Globus pallidus (tissue), 1 donor: ENCODE measurements at regions not wholly inside any gene's neighbourhood (a gene's known extent, or its start where the extent isn't known, plus 50 kb on each side); places are given as distances from the start of the nearest gene placed in this dataset.
A peak's percentile ranks its signal among the peaks of the same experiment; 100 is the strongest.
"Not testable (repeated sequence)": the region's sequence is repeated elsewhere in the genome, so short reads cannot be mapped to it uniquely, and the experiment has no call there.

Source experiments
- DNase-seq: peaks from one replicate; pipeline ENCODE4 v3.0.0-alpha.2; 2015; ENCODE audit warnings: low spot score

DNA sequence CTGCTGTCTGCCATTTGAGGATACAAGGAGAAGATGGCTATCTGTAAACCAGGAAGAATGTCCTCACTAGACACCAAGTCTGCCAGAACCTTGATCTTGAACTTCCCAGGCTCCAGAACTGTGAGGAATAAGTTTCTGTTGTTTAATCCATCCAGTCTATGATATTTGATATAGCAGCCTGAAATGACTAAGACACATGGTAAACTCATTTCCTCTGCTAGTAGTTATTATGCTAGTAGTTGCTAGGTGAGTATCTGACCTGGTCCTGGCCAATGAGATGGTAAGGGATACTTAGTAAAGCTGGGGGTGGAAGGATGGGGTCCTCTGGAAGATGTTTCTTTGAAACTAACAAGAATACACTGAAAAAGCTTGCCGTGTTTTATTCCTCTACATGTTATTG, 280.7 kb upstream of the ARHGEF26 start:
- no peak for DNase-seq

DNA sequence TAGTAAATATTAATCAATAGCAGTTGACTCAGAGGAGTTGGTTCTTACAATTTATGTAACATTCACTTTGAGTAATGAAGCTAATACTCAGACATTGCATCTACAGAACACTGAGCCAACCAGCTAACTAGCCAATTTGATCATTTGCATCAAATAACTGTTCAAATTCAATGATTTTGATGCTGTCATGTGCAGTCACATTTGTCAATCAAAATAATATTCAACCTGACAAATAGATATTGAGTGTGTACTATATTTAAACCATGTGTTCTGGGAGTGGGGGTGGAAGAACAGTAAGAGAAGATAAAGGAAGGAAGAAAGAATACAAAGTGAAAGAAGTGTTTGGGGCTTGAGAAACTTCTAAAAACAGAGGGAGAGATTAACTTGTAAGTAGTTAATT, 277.2 kb upstream of the ARHGEF26 start:
- no peak for DNase-seq

DNA sequence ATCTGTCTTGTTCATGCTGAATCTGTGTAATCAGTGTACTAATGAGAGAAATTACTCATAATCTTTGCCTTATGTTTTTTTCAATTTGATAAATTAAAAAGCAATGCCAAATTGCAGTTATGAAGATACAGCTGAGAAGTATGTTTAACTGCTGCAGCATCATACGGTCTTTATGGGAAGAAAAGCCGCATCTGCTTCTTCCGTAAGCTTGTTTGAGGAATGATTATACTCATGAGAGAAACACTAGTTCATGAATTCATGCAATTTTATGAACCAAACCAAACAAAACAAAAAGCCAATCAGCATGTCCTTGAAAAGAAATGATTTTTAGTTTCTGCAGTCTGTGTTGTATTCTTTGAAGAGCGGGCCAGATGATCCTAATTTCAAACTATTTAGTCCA, 275.9 kb upstream of the ARHGEF26 start:
- DNase-seq = no peak

DNA sequence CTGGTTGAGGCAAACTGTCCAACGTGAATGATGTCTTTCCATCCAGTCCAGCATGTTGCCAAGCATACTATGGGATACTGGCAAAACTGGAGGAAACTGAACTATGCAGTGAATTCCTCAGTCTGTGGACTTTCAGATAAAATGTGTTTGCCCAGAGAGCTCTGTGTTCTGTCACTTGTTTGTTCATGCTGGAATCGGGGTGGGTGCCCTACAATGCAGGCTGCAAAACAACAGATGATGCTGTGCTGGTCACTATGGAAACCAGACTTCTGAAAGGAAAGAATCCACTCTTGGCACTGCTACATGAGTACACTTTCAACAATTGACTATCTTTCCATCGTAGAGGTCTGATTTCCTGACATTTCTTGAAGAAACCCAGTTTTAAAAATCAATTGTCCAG, 272.5 kb upstream of the ARHGEF26 start:
- DNase-seq = peak; percentile 7

DNA sequence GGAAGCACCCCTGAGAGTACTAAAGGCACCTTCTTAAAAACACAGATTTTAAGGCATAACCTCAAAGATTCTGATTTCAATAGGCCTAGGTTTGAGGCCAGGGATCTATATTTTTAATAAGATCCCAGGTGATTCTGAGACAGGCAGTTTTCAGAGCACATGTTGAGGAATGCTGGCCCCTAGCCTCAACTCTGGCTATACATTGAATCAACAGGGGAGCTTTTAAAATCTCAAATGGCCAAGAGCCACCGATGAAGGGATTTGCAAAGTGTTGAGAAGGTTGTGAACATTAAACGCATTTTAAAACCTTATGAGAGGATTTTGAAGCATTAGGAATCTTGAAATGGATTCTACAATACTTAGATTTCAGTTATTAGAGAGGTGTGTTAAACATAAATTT, 268.8 kb upstream of the ARHGEF26 start:
- DNase-seq = no peak

DNA sequence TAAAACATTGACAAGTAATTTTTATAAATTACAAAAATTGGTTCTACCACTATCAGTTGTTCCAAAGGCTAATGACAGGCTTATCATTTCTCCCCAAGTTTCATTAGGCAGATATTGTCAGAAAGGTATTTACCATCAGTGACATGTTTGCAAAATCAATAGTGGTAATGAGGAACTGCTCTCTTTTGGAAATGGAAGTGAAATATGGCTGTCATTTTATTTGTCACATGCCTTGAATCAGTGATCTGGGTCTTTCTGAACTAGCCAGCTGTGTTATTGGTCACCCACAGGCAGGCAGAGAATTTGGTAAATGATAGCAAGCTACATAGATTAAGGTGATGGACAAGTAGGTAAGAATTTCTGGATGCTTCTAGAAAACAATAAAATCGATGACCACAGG, 268.0 kb upstream of the ARHGEF26 start:
- no peak for DNase-seq

DNA sequence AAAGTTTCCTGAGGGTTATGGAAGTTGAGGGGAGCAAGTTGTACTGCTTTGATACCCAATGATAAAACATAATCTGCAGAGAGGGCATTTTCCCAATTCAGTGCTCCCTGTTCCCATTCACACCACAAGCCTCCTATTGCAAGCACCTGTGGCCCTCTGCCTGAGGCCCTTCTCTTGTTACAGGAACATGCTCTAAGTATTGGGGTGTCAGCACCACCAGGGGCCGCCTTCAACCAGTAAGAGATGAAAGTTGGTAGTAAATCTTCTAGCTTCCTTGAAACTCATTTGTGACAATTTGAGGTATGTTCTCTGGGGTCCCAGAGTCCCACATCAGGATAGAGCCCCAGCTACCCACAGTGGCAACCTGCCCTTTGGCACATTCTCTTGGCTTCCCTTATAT, 265.4 kb upstream of the ARHGEF26 start:
- no peak for DNase-seq

DNA sequence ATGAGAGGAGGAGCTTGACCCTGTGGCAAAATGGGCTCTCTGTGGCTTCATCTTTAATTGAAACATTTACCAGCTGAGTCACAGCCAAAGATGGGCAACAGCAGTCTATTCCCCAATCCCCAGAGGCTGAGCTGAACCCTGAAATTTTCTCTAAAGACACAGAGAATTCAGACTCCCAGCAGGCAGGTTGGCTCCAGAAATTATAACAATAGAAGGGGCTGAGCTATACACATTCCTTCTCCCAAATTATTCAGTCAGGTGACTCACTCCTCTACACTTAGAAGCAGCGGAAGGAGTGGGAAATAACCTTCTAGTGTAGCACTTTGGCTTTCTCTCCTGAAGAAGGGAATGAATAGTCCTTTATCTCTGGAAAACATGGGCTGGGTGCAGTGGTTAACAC, 264.3 kb upstream of the ARHGEF26 start:
- DNase-seq = no peak

DNA sequence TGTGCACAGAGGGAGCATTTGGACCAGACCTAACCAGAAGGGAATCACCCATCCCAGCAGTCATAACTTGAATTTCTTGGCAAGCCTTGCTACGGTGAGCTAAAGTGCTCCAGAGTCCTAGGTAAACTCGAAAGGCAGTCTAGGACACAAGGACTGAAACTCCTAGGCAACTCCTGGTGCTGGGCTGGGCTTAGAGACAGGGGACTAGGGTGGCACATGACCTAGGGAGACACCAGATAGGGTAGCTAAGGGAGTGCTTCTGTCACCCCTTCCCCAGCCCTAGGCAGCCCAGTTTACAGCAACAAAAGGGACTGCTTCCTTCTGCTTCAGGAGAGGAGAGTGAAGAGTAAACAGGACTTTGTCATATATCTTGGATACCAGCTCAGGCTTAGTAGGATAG, 256.4 kb upstream of the ARHGEF26 start:
- no peak for DNase-seq

DNA sequence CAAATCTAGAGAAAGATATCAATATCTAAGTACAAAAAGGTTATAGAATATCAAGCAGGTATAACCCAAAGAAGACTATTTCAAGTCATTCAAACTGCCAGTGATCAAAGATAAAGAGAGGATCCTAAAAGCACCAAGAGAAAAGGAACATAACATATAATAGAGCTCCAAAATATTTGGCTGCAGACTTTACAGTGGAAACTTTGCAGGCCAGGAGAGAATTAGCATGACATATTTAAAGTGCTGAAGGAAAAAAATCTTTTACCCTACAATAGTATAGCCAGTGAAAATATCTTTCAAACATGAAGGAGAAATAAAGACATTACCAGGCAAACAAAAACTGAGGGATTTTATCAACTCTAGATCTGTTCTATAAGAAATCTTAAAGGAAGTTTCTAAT, 254.3 kb upstream of the ARHGEF26 start:
- DNase-seq = no peak

DNA sequence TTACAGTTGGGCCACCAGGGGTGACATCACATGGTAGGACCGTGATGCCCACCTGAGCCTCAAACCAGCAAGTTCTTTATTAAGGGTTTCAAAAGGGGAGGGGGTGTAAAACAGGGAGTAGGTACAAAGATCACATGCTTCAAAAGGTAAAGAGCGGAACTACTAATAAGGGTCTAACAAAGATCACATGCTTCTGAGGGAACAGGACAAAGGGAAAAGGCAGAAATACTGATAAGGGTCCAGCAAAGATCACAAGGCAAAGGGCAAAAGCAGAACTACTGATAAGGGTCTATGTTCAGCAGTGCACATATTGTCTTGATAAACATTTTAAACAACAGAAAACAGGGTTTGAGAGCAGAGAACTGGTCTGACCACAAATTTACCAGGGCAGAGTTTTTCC, 246.8 kb upstream of the ARHGEF26 start:
- DNase-seq = not testable (repeated sequence)

DNA sequence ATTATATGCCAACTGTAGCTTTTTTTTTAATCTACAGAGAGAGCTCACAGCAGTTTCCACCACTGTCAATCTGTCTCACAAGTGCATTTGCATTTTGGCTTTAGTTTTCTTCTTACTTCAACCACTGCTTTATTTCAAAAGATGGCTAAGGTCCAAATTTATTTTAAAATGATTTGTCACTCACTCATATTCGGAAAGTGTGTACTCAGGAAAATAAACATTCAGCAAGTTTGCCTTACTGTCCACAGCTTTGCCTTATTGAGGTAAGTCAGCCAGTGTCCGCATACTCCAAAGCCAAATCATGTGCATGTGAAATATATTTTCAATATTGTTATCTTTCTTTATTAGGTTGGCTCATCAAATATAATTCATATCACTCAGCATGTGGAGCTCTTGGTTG, 240.7 kb upstream of the ARHGEF26 start:
- no peak for DNase-seq

DNA sequence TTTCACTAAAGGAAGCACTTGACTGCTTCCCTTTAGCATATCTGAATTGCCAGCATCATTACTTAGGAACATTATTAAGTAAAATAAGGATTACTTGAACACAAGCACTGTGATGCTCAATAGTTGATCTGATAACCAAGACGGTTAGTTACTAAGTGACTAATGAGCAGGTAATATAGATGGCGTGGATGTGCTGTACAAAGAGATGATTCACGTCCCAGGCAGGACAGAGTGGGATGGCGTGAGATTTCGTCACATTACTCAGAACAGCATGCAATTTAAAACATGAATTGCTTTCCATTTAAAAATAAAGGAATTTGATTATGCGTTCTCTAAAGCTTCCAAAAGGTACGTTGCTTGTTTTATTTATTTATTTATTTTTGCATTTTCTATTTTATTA, 240.0 kb upstream of the ARHGEF26 start:
- DNase-seq = no peak

DNA sequence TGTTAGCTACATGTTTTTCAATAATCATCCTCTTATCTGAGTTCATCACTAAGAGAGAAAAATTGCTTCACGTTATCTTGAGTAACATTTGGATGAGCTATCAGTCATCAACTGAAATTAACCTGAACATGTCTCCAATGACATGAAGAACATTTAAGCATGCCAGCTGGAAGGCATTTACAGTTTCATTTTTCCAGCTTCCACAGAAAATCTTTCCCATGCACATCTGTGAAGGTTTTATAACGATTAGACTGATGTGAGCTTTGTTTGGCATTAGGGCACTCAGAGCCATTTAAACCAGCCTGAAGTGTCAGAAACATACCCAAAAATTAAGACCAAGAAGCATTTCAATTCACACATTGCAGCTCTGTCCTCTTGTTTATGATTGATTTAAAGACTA, 235.8 kb upstream of the ARHGEF26 start:
- no peak for DNase-seq

DNA sequence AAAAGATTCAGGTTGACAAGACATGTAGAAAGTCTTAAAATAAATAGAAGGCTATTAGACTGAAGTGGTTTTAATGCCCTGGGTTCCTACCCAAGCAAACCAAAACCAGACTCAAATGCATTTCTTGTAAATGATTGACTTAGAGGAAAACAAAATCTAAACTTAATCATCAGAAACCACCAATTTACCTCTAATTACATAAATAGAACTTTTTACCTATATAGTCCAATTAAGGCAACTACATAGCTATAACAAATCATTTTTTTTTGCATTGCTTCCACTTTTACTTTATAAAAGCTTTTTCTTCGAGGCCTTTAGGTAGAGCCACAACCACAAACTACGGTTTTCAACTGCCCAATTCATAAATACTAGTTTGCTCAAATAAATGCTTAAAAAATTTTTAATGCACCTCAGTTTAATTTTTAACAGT, 231.3 kb upstream of the ARHGEF26 start:
- no peak for DNase-seq

DNA sequence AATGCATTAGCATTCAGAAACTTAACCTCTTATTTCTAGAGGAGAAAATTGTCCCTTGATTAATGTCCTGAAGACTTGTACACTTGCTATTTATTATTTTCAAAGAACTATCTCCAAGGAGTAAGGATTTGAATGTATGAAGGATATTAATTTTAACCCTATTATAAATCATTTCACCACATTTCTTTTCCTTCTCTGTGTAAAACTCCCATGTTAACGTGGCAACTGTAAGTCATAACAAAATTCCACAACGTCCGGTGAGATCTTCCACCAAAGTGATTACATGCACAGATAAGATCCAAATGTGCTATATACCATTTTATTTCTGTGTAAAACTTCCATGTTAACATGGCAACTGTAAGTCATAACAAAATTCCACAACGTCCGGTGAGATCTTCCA, 229.1 kb upstream of the ARHGEF26 start:
- DNase-seq = no peak

DNA sequence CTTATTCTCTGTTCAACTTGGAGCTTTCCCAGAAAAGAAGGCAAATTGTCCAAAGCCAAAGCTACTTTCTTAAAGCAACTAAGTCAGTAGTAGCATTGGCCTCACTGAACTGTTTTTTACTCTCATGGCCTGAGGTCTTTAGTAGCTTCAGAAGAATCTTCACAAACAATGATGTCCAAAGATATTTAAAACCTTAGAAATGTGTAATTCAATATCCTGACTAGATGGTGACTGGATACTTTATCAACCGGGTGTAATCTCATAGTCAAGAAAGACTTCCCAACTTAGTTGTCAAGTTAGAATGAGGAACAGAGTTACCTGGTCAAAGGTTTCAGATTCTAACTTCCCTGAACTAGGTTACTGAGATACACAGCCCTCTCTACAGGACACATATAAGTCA, 226.3 kb upstream of the ARHGEF26 start:
- no peak for DNase-seq

DNA sequence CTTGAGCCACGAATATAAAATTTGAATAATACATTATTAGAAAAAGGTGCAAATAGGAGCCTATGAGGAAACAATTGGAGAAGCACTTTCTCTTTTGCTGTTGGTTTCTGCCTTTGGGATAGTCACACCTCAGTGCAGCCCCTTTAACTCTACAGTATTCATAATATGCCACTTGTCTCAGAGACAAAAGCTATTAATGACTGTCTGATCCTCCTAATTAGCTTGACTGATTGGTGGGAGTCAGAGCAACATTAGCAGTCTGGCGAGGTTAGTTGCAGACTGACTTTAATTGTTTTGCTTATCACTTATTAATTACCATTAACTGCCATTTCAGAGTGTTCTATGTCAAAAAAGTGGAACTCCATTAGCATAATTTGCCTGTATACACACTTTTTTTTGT, 225.0 kb upstream of the ARHGEF26 start:
- DNase-seq = no peak

DNA sequence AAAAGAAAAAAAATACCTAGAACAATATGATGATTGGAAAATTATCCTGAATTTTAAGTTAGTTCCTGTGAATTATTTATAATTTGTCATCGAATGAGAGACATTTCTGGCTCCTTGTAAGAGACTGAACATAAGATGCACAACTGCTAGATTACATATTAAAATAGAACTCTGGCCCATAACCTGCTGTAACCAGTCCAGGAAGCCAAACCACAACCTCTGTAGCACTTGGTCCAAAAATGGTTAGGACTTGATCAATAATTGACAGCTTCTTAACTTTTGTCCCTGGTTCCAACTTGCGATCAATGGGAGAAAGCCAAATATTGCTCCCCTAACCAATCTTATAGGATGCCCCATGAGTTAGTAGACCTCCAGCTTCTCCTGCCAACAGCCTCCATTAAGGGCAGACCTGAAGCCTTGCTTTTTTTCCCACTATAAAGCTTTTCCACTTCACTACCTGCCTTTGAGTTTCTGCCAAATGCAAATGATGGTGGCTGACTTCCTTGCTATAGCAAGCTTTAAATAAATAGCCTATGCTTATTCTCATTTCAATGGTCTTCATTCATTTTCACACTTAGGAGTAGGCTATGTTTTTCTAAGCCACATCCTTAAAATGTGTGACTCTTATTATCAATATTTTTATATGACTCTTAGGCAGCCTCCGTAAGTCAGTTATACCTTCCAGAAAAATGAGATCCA, 224.0 kb upstream of the ARHGEF26 start:
- no peak for DNase-seq

DNA sequence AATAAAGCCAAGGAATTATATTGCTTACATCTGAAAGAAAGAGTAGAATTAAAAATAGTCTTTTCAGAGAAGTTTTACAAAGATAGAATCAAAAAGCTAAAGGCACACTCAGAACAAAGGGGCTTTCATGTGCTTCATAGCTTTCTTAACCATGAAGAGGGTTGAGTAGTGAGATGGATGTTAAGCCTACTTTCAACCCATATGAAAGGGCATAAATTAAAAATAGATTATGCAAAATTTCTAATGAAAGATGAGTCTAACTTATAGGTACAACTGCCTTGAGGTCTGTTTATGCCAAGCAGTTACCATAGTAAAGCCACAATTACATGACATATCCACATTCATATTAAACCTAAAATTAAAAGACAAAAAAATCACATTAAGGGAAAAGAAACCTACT, 223.3 kb upstream of the ARHGEF26 start:
- no peak for DNase-seq

DNA sequence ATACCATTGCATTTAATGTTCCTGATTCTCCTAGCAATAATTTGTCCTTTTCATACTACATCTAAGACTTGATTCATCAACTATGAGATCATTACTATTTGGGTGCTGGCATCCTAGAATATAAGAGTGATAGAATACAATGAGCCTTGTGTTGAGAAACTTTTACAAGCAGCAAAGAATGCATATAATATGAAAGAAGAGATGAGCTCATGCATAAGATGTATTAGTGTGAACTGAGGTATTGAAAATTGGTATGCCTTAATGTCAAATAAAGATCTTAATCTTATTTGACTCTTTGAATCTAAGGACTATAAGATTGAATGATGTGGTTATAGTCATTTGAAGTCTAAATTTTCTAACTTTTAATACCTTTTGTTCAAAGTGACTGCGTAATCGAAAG, 220.0 kb upstream of the ARHGEF26 start:
- no peak for DNase-seq

DNA sequence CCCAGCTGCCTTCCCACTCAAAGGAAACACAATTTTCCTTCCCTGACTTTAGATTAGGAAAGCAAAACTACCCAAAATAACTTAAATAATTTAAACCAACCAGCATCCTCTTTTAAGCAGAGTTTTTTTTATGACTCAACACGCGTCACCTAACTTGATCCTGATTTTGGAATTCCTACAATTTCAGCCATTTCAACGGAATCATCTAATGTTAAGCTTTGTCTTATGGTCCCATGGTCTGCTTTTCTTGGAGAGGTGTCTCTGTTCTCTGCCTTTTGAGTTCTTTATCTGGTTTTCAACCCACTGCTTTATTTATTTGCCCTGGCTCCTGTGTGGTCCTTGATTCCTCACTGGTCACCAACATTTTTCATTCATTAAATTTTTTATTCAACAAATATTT, 219.2 kb upstream of the ARHGEF26 start:
- no peak for DNase-seq

DNA sequence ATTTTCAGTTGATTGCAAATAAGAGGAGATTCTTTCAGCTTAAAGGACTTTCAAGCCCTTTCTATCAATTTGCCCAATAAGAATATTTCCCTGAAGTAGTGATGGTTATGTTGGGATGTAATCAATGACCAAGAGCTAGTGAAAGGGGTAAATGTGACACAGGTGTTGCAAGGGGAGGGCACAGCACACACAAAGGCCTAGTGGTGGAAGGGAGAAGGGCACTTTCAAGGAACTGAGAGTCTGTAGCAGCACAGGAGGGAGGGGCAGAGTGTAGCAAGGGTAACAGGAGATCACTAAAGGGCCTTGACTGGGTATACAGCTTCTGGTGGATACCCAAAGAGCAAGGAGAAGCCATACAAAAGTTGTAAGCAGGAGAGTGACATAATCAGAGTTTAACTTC, 217.8 kb upstream of the ARHGEF26 start:
- DNase-seq = no peak

DNA sequence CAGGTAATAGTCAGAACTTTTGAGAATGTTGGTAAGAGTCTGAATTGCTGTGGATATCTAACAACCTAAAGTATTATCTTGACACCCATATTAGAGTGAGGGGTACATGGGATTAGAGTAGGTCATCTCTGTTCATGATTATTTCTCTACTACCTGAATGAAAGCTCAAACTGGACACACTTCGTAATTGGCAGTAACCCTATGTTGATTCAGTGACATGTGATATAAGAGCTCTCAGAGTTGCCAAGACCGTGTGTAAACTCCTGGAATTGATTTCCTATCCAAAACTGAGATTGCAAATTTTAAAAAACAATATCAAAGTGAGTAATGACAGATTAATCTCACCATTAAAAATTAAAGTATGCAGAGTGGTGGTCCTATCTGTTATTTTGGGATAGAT, 214.8 kb upstream of the ARHGEF26 start:
- no peak for DNase-seq

DNA sequence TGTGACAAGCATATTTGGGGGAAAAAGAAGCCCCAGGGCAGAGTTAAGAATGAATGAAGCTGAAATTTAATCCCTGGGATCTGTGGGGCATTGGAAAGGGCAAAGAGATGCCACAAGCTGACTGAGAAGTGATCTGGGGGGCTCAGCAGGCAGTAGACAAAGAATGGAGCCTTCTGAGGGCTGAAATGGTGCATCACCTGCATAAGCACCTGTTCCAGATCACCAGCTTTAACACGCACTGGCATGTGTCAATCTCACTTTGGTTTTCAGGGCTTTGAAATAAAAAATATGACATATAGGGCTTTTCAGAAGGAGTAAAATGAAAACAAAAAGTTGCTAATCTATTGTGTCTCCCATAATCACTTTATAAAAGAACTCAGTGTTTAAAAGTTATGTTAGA, 210.8 kb upstream of the ARHGEF26 start:
- no peak for DNase-seq
